Naive thymus-derived CD4-positive, alpha-beta T cell (primary cell): ENCODE measurements at regions not wholly inside any gene's neighbourhood (a gene's known extent, or its start where the extent isn't known, plus 50 kb on each side); places are given as distances from the start of the nearest gene placed in this dataset.

Experiments used
- ATAC-seq: fragments of 150-1000 bp; cut with Tn5 transposase; 2 replicates; pipeline ENCODE4 v1.10.0; 2021; ENCODE audit warnings: mild to moderate bottlenecking, moderate library complexity
- CTCF ChIA-PET: fragments of 350-600 bp; sonication (Branson Sonifier 250); formaldehyde crosslinking; loops from one replicate; lab custom pipeline; 2021; ENCODE audit warnings: antibody characterized with exemption; lab: Charles Lee
- POLR2A ChIA-PET: fragments of 350-600 bp; sonication (Branson Sonifier 250); formaldehyde crosslinking; loops from one replicate; lab custom pipeline; 2021; ENCODE audit warnings: antibody characterized with exemption, inconsistent platforms; lab: Charles Lee
- DNase-seq, 9 donors: peaks; one replicate each; pipeline versions ENCODE4 v3.0.0 to v3.0.0-alpha.2; 2020 to 2022; ENCODE audit warnings: mixed read lengths in 1 of 9
- H3K27ac ChIP-seq: one replicate; pipeline ENCODE4 v1.7.0; 2013; ENCODE audit warnings: mild to moderate bottlenecking, low read depth, low read length, moderate library complexity
- H3K27me3 ChIP-seq, 2 donors: one replicate each; pipeline ENCODE4 v1.7.0; 2013; ENCODE audit warnings: low read length in 2 of 2, mild to moderate bottlenecking in 2 of 2, moderate library complexity in 2 of 2; ENCODE audit not compliant: control insufficient read depth in 2 of 2, insufficient read depth in 2 of 2
- H3K36me3 ChIP-seq, 3 experiments: 1 replicate in 2 of 3; 2 replicates in 1 of 3; pipeline ENCODE4 v1.7.0; 2013; ENCODE audit warnings: low read length in 3 of 3, mild to moderate bottlenecking in 3 of 3, moderate library complexity in 1 of 3; ENCODE audit not compliant: insufficient read depth in 3 of 3, control insufficient read depth in 2 of 3
- H3K4me1 ChIP-seq, 2 donors: one replicate each; pipeline ENCODE4 v1.7.0; 2013; ENCODE audit warnings: low read length in 2 of 2, mild to moderate bottlenecking in 2 of 2, moderate library complexity in 1 of 2; ENCODE audit not compliant: control insufficient read depth in 2 of 2, insufficient read depth in 2 of 2
- H3K4me3 ChIP-seq: 2 replicates; pipeline ENCODE4 v1.7.0; 2013; ENCODE audit warnings: mild to moderate bottlenecking, low read length
- H3K9me3 ChIP-seq, 3 experiments: 1 replicate in 2 of 3; 2 replicates in 1 of 3; pipeline ENCODE4 v1.7.0; 2013; ENCODE audit warnings: low read length in 3 of 3; ENCODE audit not compliant: control insufficient read depth in 2 of 3
- H3K27ac Mint-ChIP-seq, 9 donors: one replicate each; pipeline ENCODE4 v1.8.0; 2020 to 2022; ENCODE audit warnings: mixed read lengths in 9 of 9, mild to moderate bottlenecking in 8 of 9, moderate library complexity in 5 of 9, inconsistent platforms in 2 of 9
- H3K27me3 Mint-ChIP-seq, 5 donors: one replicate each; pipeline ENCODE4 v1.8.0; 2021 to 2022; ENCODE audit warnings: mixed read lengths in 5 of 5, mild to moderate bottlenecking in 1 of 5
- H3K36me3 Mint-ChIP-seq, 5 donors: one replicate each; pipeline ENCODE4 v1.8.0; 2020 to 2022; ENCODE audit warnings: mixed read lengths in 5 of 5, mild to moderate bottlenecking in 3 of 5, inconsistent platforms in 1 of 5
- H3K4me1 Mint-ChIP-seq, 7 donors: one replicate each; pipeline ENCODE4 v1.8.0; 2020 to 2022; ENCODE audit warnings: mixed read lengths in 7 of 7, mild to moderate bottlenecking in 3 of 7, inconsistent platforms in 1 of 7
- H3K4me3 Mint-ChIP-seq, 10 donors: one replicate each; pipeline ENCODE4 v1.8.0; 2020 to 2022; ENCODE audit warnings: mild to moderate bottlenecking in 10 of 10, mixed read lengths in 10 of 10, moderate library complexity in 6 of 10, inconsistent platforms in 2 of 10
- H3K9me3 Mint-ChIP-seq, 11 donors: one replicate each; pipeline ENCODE4 v1.8.0; 2020 to 2022; ENCODE audit warnings: mixed read lengths in 11 of 11, mild to moderate bottlenecking in 4 of 11, inconsistent platforms in 1 of 11, moderate library complexity in 1 of 11
- intact Hi-C, 2 donors: fragments of 100-400 bp; cut with micrococcal nuclease; formaldehyde crosslinking; loops; one replicate each; pipeline ENCODE4 v1.15.1; 2023

DNA sequence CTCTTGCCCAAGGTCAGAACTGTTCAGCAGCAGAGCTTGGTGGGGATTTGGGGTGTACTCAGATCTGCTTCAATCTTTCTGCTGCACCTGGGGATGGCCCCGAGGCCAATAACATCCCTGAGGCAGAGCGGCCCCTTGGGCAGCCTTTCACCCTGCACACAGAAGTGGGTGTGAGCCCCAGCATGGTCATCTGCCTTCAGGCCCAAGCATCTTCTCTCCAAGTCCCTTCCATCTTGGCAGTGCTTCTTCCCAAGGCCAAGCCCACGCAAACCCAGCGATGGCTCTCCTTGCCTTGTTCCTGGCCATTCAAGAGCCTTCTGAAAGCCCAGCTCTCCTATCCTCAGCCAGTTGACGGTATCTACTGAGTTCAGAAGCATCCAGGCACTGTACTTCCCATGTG is 172.9 kb downstream of the INHBB start:
- ChIA-PET POLR2A (no interaction called here), CTCF (no interaction called here)
- H3K27ac ChIP-seq: no peak overlapping the region
- H3K36me3 Mint-ChIP-seq: peaks cover 0 to 4% (median 0%) of the 10 kb centered on the region in 5 donors
- peaks cover 0 to 1% (median 0%) of the 10 kb centered on the region in 7 donors for H3K4me1 Mint-ChIP-seq
- peaks cover 0 to 4% (median 0%) of the 10 kb centered on the region in 11 donors for H3K9me3 Mint-ChIP-seq
- H3K9me3 ChIP-seq: no peaks in the 10 kb centered on the region
- H3K27ac Mint-ChIP-seq: no peak overlapping the region
- no peak overlapping the region for H3K4me3 ChIP-seq
- no peak overlapping the region for H3K4me3 Mint-ChIP-seq
- no peaks in the 10 kb centered on the region for H3K36me3 ChIP-seq
- intact Hi-C loops: no loop called here
- H3K27me3 ChIP-seq: peaks cover 0 to 3% of the 10 kb centered on the region in 2 donors
- ATAC-seq (no peak), DNase-seq (no peak)
- no peaks in the 10 kb centered on the region for H3K4me1 ChIP-seq
- H3K27me3 Mint-ChIP-seq: peaks cover 14 to 48% (median 22%) of the 10 kb centered on the region in 5 donors

DNA sequence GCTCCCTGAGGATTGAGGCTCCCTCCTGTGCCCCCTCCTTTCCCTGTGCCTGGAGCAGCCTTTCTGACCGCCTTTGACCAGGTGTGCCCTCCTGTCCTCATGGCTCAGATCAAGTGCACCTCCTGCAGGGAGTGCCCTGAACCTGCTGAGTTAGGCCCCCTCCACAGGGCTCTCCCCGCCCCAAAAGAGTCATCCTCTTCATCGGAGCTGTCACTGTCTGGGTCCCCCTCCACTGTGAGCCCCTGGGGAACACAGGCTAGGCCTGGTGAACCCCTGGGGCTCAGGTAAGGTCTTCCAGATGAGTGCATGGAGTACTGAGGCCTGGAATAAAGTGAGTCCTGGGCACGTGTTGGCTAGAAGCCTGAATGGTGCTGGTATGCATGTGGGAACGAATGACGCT is 173.5 kb downstream of the INHBB start:
- DNase-seq (no peak), ATAC-seq (no peak)
- H3K27me3 Mint-ChIP-seq: peaks cover 16 to 50% (median 24%) of the 10 kb centered on the region in 5 donors
- H3K9me3 Mint-ChIP-seq: peaks cover 0 to 4% (median 0%) of the 10 kb centered on the region in 11 donors
- no peaks in the 10 kb centered on the region for H3K4me1 ChIP-seq
- peaks cover 0 to 1% (median 0%) of the 10 kb centered on the region in 7 donors for H3K4me1 Mint-ChIP-seq
- no peaks in the 10 kb centered on the region for H3K36me3 ChIP-seq
- H3K36me3 Mint-ChIP-seq: peaks cover 0 to 4% (median 0%) of the 10 kb centered on the region in 5 donors
- no peak overlapping the region for H3K4me3 Mint-ChIP-seq
- peaks cover 0 to 3% of the 10 kb centered on the region in 2 donors for H3K27me3 ChIP-seq
- POLR2A ChIA-PET: no interaction called here
- CTCF ChIA-PET: no interaction called here
- no peak overlapping the region for H3K27ac ChIP-seq
- no peak overlapping the region for H3K27ac Mint-ChIP-seq
- intact Hi-C loops: no loop called here
- H3K9me3 ChIP-seq: no peaks in the 10 kb centered on the region
- H3K4me3 ChIP-seq: no peak overlapping the region

DNA sequence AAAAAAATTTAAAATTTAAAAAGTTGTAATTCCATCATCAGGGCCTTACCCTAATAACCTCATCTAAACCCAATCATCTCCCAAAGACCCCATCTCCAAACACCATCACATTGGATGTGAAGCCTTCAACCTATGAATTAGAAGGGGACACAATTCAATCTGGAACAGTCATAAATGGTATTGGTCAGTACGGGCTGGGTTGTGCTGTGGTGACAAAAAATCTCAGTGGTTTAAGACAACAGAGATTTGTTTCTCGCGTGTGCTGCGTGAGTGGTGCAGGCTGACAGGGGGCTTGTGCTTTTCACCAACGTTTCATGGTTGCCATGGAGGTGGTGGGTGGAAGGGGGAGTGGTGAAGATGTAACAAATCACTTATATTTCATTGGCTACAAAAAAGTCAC is 174.5 kb downstream of the INHBB start:
- Histone ChIP-seq H3K4me3 (no peak overlapping the region), H3K27me3 (peaks cover 0 to 3% of the 10 kb centered on the region in 2 donors), H3K9me3 (no peaks in the 10 kb centered on the region), H3K4me1 (no peaks in the 10 kb centered on the region), H3K27ac (no peak overlapping the region), H3K36me3 (no peaks in the 10 kb centered on the region)
- POLR2A ChIA-PET: no interaction called here
- H3K36me3 Mint-ChIP-seq: peaks cover 0 to 4% (median 0%) of the 10 kb centered on the region in 5 donors
- peaks cover 16 to 55% (median 20%) of the 10 kb centered on the region in 5 donors for H3K27me3 Mint-ChIP-seq
- ATAC-seq (no peak), DNase-seq (no peak)
- H3K9me3 Mint-ChIP-seq: peaks cover 0 to 4% (median 0%) of the 10 kb centered on the region in 11 donors
- no peak overlapping the region for H3K27ac Mint-ChIP-seq
- intact Hi-C loops: loop anchor here in 1 of 2 donors (10.0 kb wide), 1 partner anchor 176 kb away; the partner anchor contains the start of gene INHBB
- H3K4me3 Mint-ChIP-seq: no peak overlapping the region
- H3K4me1 Mint-ChIP-seq: peaks cover 0 to 1% (median 0%) of the 10 kb centered on the region in 7 donors
- CTCF ChIA-PET: no interaction called here

DNA sequence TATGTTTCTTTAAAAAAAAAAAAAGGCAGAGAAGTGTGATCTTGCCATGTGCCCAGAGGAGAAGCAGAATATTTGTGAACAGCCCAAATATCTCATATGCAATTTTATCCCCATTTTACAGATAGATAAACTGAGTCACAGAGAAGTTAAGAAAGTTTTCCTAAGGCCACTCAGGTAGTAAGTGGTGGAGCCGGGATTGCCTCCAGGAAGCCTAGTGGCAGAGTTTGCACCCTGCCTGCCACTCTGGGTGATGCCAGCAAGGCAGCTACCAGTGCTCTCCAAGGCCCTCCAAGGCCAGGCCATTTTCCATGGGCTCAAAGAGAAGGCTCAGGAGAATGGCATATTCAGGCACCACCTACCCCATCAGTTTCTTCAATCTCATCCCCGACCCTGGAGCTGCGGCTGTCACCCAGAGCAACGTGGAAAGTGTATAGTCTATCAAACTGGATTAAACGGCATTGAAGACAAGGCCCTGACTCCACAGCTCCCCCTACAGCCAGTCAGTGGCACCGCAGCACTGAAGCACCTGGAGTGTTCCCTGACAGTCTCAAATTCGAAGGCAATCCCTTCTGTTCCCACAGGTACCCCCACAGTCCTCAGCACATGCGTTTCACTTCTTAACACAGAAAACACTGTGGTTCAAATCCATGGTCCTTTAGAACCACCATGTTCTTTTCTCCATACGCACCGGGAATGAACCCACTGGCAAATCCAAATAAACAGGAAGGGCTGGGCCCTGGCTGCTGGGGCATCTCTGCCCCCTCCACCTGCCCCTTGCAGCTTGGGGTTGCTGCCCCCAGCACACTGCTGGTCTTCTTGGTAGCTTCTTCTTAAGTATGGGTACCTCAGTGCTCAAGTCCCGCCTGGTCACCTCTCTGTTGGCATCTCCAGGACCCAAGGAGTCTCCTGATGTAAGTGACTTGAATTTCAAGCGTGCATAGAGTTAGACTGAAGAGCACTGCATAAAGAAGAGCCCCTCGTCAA is 175.3 kb downstream of the INHBB start:
- H3K4me3 Mint-ChIP-seq: no peak overlapping the region
- POLR2A ChIA-PET: no interaction called here
- H3K27me3 ChIP-seq: peaks cover 0 to 3% of the 10 kb centered on the region in 2 donors
- no peak for ATAC-seq
- no peak overlapping the region for H3K27ac Mint-ChIP-seq
- intact Hi-C loops: loop anchor here in 1 of 2 donors (10.0 kb wide), 1 partner anchor 176 kb away; the partner anchor contains the start of gene INHBB
- H3K27me3 Mint-ChIP-seq: peaks cover 10 to 50% (median 17%) of the 10 kb centered on the region in 5 donors
- no peak overlapping the region for H3K4me3 ChIP-seq
- no peaks in the 10 kb centered on the region for H3K36me3 Mint-ChIP-seq
- H3K9me3 Mint-ChIP-seq: peaks cover 0 to 4% (median 0%) of the 10 kb centered on the region in 11 donors
- H3K27ac ChIP-seq: no peak overlapping the region
- peak in 1 of 9 donors; percentile 31 for DNase-seq
- H3K36me3 ChIP-seq: no peaks in the 10 kb centered on the region
- H3K9me3 ChIP-seq: no peaks in the 10 kb centered on the region
- no peaks in the 10 kb centered on the region for H3K4me1 ChIP-seq
- no peaks in the 10 kb centered on the region for H3K4me1 Mint-ChIP-seq
- CTCF ChIA-PET: interaction anchor here (0.6 kb wide), 1 partner anchor 139 kb away, joined by 3 read pairs; no protein-coding TSS in a partner anchor

DNA sequence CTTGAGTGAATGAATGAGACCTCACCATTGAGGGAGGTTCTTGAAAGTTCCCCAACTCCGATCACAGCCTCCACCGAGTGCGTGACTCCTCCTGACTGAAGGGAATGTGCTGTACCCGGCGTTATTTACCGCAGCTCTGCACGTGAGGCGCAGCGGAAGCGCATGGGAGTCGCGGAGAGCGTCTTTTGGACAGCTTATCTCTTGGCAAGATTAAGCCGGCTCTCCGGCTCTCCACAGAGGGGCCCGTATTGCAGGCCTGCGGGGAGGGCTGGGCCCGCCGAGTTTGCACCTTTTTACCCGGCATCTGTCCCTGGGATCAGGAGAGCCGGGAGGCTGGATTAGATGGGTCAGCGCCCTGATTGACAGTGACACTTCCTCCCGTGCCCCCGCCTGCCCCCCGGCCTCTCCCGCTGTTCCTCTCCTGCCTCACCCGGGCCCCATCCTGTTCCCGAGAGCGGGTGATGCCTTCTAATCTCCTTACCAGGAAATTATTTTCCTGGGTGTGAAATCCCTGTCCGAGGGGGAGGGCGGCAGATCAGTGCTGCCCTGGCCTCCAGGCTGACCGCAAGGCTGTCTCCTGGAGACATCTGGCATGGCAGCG is 176.3 kb downstream of the INHBB start:
- peaks cover 10 to 44% (median 17%) of the 10 kb centered on the region in 5 donors for H3K27me3 Mint-ChIP-seq
- H3K27ac Mint-ChIP-seq: no peak overlapping the region
- peaks cover 0 to 3% of the 10 kb centered on the region in 2 donors for H3K27me3 ChIP-seq
- peaks cover 0 to 4% (median 0%) of the 10 kb centered on the region in 11 donors for H3K9me3 Mint-ChIP-seq
- ATAC-seq: no peak
- no peak overlapping the region for H3K4me3 ChIP-seq
- DNase-seq: no peak
- ChIA-PET CTCF (no interaction called here), POLR2A (no interaction called here)
- H3K36me3 ChIP-seq: no peaks in the 10 kb centered on the region
- H3K36me3 Mint-ChIP-seq: no peaks in the 10 kb centered on the region
- intact Hi-C loops: loop anchor here in 1 of 2 donors (10.0 kb wide), 1 partner anchor 177 kb away; the partner anchor contains the start of gene INHBB
- H3K4me3 Mint-ChIP-seq: no peak overlapping the region
- no peaks in the 10 kb centered on the region for H3K4me1 ChIP-seq
- H3K4me1 Mint-ChIP-seq: no peaks in the 10 kb centered on the region
- no peaks in the 10 kb centered on the region for H3K9me3 ChIP-seq
- H3K27ac ChIP-seq: no peak overlapping the region

DNA sequence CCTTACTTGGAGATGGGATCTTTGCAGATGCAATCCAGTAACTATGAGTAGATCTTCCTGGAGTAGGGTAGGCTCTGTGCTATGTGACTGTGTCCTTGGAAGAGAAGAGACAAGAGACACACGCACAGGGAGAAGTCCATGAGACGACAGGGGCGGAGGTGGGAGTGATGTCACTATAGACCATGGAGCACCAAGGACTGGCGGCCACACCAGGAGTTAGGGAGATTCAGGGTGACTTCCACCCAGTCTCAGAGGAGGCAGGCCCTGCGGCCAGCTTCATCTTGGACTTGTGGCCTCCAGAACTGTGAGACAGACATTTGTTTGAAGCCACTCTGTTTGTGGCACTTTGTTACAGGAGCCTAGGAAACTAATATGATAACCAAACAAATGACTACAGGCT is 177.8 kb downstream of the INHBB start:
- Mint-ChIP-seq H3K4me1 (no peaks in the 10 kb centered on the region), H3K36me3 (no peaks in the 10 kb centered on the region), H3K4me3 (no peak overlapping the region), H3K9me3 (peaks cover 0 to 4% (median 0%) of the 10 kb centered on the region in 11 donors), H3K27ac (no peak overlapping the region), H3K27me3 (peaks cover 10 to 46% (median 19%) of the 10 kb centered on the region in 5 donors)
- ChIA-PET CTCF (no interaction called here), POLR2A (no interaction called here)
- Histone ChIP-seq H3K9me3 (no peaks in the 10 kb centered on the region), H3K4me3 (no peak overlapping the region), H3K27ac (no peak overlapping the region), H3K4me1 (no peaks in the 10 kb centered on the region), H3K36me3 (no peaks in the 10 kb centered on the region), H3K27me3 (no peaks in the 10 kb centered on the region)
- intact Hi-C loops: loop anchor here in 1 of 2 donors (10.0 kb wide), 1 partner anchor 179 kb away; the partner anchor contains the start of gene INHBB
- no peak for ATAC-seq
- DNase-seq: no peak
